Right renal cortex interstitium (tissue), 3 donors: ENCODE measurements at regions not wholly inside any gene's neighbourhood (a gene's known extent, or its start where the extent isn't known, plus 50 kb on each side); places are given as distances from the start of the nearest gene placed in this dataset.

ENCODE experiments used
- DNase-seq, 3 donors: peaks; one replicate each; pipeline ENCODE4 v3.0.0-alpha.2; 2013; ENCODE audit warnings: low read depth in 3 of 3, low spot score in 2 of 3

- DNase-seq, result no peak
Observed at GRCh38 chr4:62407534-62407933, 1207.4 kb downstream of the ADGRL3 start.

GRCh38 chr4:62402088-62402806, 1202.1 kb downstream of the ADGRL3 start:
- no peak for DNase-seq

GRCh38 chr4:62399242-62399641, 1199.1 kb downstream of the ADGRL3 start:
- DNase-seq, result no peak

- DNase-seq, result no peak
Observed at GRCh38 chr4:62398318-62398717, 1198.2 kb downstream of the ADGRL3 start.

- DNase-seq, result no peak
Observed at GRCh38 chr4:62394766-62395165, 1194.6 kb downstream of the ADGRL3 start.

GRCh38 chr4:62387808-62388207, 1187.7 kb downstream of the ADGRL3 start:
- no peak for DNase-seq

- DNase-seq, result no peak
Observed at GRCh38 chr4:62377700-62378099, 1177.6 kb downstream of the ADGRL3 start.

GRCh38 chr4:62377245-62377644, 1177.1 kb downstream of the ADGRL3 start:
- DNase-seq, result no peak

- no peak for DNase-seq
Observed at GRCh38 chr4:62366939-62367338, 1166.8 kb downstream of the ADGRL3 start.

GRCh38 chr4:62360156-62360545, 1160.0 kb downstream of the ADGRL3 start:
- DNase-seq, result no peak

GRCh38 chr4:62359441-62360155, 1159.5 kb downstream of the ADGRL3 start:
- DNase-seq, result no peak

GRCh38 chr4:62344915-62345314, 1144.8 kb downstream of the ADGRL3 start:
- DNase-seq, result no peak

- DNase-seq, result no peak
Observed at GRCh38 chr4:62344474-62344873, 1144.3 kb downstream of the ADGRL3 start.

- DNase-seq, result no peak
Observed at GRCh38 chr4:62342346-62342745, 1142.2 kb downstream of the ADGRL3 start.

GRCh38 chr4:62328526-62328925, 1128.4 kb downstream of the ADGRL3 start:
- no peak for DNase-seq

GRCh38 chr4:62327612-62328297, 1127.6 kb downstream of the ADGRL3 start:
- DNase-seq, result no peak

GRCh38 chr4:62324215-62324614, 1124.1 kb downstream of the ADGRL3 start:
- no peak for DNase-seq

- DNase-seq, result no peak
Observed at GRCh38 chr4:62320612-62321011, 1120.5 kb downstream of the ADGRL3 start.

- no peak for DNase-seq
Observed at GRCh38 chr4:62302710-62303109, 1102.6 kb downstream of the ADGRL3 start.

GRCh38 chr4:62301500-62301899, 1101.4 kb downstream of the ADGRL3 start:
- no peak for DNase-seq

GRCh38 chr4:62293551-62293950, 1093.4 kb downstream of the ADGRL3 start:
- no peak for DNase-seq

- DNase-seq, result no peak
Observed at GRCh38 chr4:62292911-62293310, 1092.8 kb downstream of the ADGRL3 start.
